ENCODE measurements at regions not wholly inside any gene's neighbourhood (a gene's known extent, or its start where the extent isn't known, plus 50 kb on each side); places are given as distances from the start of the nearest gene placed in this dataset.
A peak's percentile ranks its signal among the peaks of the same experiment; 100 is the strongest.

DNA sequence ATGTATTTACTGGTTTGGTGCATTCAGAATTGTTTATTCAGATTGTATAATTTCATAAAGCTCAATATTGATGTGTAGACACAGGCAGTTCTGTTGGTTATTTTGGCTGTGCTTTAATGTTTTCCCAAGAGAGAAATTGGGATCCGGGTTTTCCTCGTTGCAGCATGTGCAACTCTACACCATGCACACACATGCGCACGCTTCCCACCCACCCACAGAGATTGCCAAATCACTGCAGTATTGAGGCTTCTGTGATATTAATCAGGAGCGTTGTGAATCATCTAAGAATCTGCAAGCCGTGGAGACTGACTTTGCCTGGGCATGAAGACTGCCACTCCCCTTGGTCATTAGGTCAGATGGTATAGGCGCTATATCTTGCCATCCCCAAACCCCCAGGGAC is 571.5 kb downstream of the SLC4A3 start:
- no peak overlapping the region for H3K27ac ChIP-seq (ENCODE audit: low read depth, low read length)
- peak overlapping the region; percentile 25 for H3K4me2 ChIP-seq (ENCODE audit: insufficient read depth, low read length)
- H3K36me3 ChIP-seq (ENCODE audit: insufficient read depth, low read length) = no peaks in the 10 kb centered on the region
- peak; percentile 89 for DNase-seq (ENCODE audit: insufficient read length, low spot score, missing footprints)
- no peaks in the 10 kb centered on the region for H3K9me3 ChIP-seq (ENCODE audit: low read depth, low read length)
- no peak overlapping the region for H3K4me3 ChIP-seq (ENCODE audit: insufficient read depth, low read length)
- no peak overlapping the region for H2AFZ ChIP-seq (ENCODE audit: low read length)
- H3K79me2 ChIP-seq (ENCODE audit: insufficient read depth, low read length) = no peaks in the 10 kb centered on the region
- H4K20me1 ChIP-seq (ENCODE audit: insufficient read depth, low read length) = no peaks in the 10 kb centered on the region
- H3K27me3 ChIP-seq (ENCODE audit: insufficient read depth, low read length) = no peaks in the 10 kb centered on the region
- H3K4me1 ChIP-seq (ENCODE audit: insufficient read depth, low read length) = peaks cover 13% of the 10 kb centered on the region
- TF ChIP-seq, protein P1, sequence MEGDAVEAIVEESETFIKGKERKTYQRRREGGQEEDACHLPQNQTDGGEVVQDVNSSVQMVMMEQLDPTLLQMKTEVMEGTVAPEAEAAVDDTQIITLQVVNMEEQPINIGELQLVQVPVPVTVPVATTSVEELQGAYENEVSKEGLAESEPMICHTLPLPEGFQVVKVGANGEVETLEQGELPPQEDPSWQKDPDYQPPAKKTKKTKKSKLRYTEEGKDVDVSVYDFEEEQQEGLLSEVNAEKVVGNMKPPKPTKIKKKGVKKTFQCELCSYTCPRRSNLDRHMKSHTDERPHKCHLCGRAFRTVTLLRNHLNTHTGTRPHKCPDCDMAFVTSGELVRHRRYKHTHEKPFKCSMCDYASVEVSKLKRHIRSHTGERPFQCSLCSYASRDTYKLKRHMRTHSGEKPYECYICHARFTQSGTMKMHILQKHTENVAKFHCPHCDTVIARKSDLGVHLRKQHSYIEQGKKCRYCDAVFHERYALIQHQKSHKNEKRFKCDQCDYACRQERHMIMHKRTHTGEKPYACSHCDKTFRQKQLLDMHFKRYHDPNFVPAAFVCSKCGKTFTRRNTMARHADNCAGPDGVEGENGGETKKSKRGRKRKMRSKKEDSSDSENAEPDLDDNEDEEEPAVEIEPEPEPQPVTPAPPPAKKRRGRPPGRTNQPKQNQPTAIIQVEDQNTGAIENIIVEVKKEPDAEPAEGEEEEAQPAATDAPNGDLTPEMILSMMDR (IDR thresholded peaks at IDR 0.05; ENCODE audit: extremely low read depth, low read depth, low read length) = no peak

DNA sequence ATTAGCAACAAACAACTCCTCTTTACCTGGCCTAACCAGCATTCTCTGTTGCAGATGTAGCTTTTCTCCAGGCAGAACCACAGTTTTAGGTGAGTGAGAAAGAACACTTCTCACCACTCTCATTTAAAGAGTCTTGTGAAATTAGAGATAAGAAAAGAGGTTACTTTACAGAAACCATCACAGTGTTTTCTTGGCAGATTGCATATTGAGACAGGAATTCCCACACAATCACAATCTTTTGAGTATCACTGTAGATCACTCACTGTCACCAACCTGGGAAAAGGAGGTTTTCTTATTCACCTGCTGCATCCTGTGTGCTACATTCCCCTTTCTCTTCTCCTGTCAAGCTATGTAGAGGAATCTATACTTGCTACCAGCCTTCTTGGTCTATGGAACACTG is 574.6 kb downstream of the SLC4A3 start:
- Histone ChIP-seq H3K36me3 (ENCODE audit: insufficient read depth, low read length) (no peaks in the 10 kb centered on the region), H3K4me3 (ENCODE audit: insufficient read depth, low read length) (no peak overlapping the region), H2AFZ (ENCODE audit: low read length) (no peak overlapping the region), H3K27ac (ENCODE audit: low read depth, low read length) (no peak overlapping the region), H3K4me2 (ENCODE audit: insufficient read depth, low read length) (no peak overlapping the region), H3K79me2 (ENCODE audit: insufficient read depth, low read length) (no peaks in the 10 kb centered on the region), H4K20me1 (ENCODE audit: insufficient read depth, low read length) (no peaks in the 10 kb centered on the region), H3K27me3 (ENCODE audit: insufficient read depth, low read length) (no peaks in the 10 kb centered on the region), H3K9me3 (ENCODE audit: low read depth, low read length) (no peaks in the 10 kb centered on the region), H3K4me1 (ENCODE audit: insufficient read depth, low read length) (peaks cover 13% of the 10 kb centered on the region)
- no peak for DNase-seq (ENCODE audit: insufficient read length, low spot score, missing footprints)
- TF ChIP-seq, protein P1 (IDR thresholded peaks at IDR 0.05; ENCODE audit: extremely low read depth, low read depth, low read length) = no peak

DNA sequence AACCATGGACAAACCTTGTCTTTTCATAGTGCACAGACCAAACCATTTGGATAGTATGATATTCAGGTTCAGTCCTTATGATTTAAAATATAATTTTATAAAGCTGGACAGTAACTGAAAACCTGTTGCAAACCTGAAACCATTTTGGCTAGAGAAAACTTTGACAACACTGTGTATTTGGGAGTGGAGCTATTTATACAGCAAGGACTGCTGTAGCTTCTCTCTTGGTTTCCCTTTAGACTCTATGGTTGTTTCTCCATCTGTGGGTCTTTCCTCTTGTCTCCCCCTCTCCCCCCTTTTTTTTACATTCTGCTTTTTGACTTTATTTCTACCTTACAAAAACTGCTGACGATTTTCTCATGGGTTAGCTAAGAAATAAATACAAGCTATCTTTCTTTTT is 581.7 kb downstream of the SLC4A3 start:
- no peaks in the 10 kb centered on the region for H3K9me3 ChIP-seq (ENCODE audit: low read depth, low read length)
- no peak overlapping the region for H3K4me2 ChIP-seq (ENCODE audit: insufficient read depth, low read length)
- H3K79me2 ChIP-seq (ENCODE audit: insufficient read depth, low read length) = no peaks in the 10 kb centered on the region
- H4K20me1 ChIP-seq (ENCODE audit: insufficient read depth, low read length) = no peaks in the 10 kb centered on the region
- no peaks in the 10 kb centered on the region for H3K4me1 ChIP-seq (ENCODE audit: insufficient read depth, low read length)
- no peak for DNase-seq (ENCODE audit: insufficient read length, low spot score, missing footprints)
- TF ChIP-seq, protein P1 (IDR thresholded peaks at IDR 0.05; ENCODE audit: extremely low read depth, low read depth, low read length) = no peak
- no peak overlapping the region for H2AFZ ChIP-seq (ENCODE audit: low read length)
- H3K4me3 ChIP-seq (ENCODE audit: insufficient read depth, low read length) = no peak overlapping the region
- no peaks in the 10 kb centered on the region for H3K27me3 ChIP-seq (ENCODE audit: insufficient read depth, low read length)
- H3K36me3 ChIP-seq (ENCODE audit: insufficient read depth, low read length) = no peaks in the 10 kb centered on the region
- H3K27ac ChIP-seq (ENCODE audit: low read depth, low read length) = no peak overlapping the region

DNA sequence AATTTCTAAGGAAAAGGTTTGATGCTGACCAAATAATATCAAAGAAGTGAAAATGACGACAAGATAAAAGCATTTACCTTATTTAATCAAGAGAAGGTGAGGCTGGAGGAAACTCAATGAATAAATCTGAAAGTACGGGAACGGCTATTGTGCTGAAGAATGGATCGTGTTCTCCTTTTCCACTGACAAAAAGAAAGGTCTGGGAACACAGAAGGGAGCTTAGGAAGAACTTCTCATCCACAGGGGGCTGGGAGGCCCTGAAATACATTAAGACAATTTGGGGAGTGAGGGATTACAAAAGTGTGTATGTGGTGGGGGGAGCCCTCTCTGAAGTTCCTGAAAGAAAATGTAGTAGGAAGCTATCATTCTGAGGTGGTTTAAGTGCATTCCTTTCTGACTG is 582.3 kb downstream of the SLC4A3 start:
- H4K20me1 ChIP-seq (ENCODE audit: insufficient read depth, low read length) = no peaks in the 10 kb centered on the region
- no peak overlapping the region for H2AFZ ChIP-seq (ENCODE audit: low read length)
- H3K79me2 ChIP-seq (ENCODE audit: insufficient read depth, low read length) = no peaks in the 10 kb centered on the region
- no peak overlapping the region for H3K4me2 ChIP-seq (ENCODE audit: insufficient read depth, low read length)
- no peaks in the 10 kb centered on the region for H3K27me3 ChIP-seq (ENCODE audit: insufficient read depth, low read length)
- H3K4me3 ChIP-seq (ENCODE audit: insufficient read depth, low read length) = no peak overlapping the region
- H3K9me3 ChIP-seq (ENCODE audit: low read depth, low read length) = no peaks in the 10 kb centered on the region
- H3K36me3 ChIP-seq (ENCODE audit: insufficient read depth, low read length) = no peaks in the 10 kb centered on the region
- TF ChIP-seq, protein P1 (IDR thresholded peaks at IDR 0.05; ENCODE audit: extremely low read depth, low read depth, low read length) = no peak
- H3K4me1 ChIP-seq (ENCODE audit: insufficient read depth, low read length) = no peaks in the 10 kb centered on the region
- DNase-seq (ENCODE audit: insufficient read length, low spot score, missing footprints) = no peak
- H3K27ac ChIP-seq (ENCODE audit: low read depth, low read length) = no peak overlapping the region
